Neural cell (in vitro differentiated cells): ENCODE measurements at regions not wholly inside any gene's neighbourhood (a gene's known extent, or its start where the extent isn't known, plus 50 kb on each side); places are given as distances from the start of the nearest gene placed in this dataset.

Source experiments
- CTCF ChIP-seq: fragments of 450-650 bp; IDR thresholded peaks from 2 replicates; pipeline ENCODE4 v1.5.1; 2014; ENCODE audit warnings: antibody characterized with exemption, mild to moderate bottlenecking, moderate library complexity; ENCODE audit not compliant: poor library complexity, severe bottlenecking
- EP300 ChIP-seq: fragments of 450-650 bp; conservative IDR thresholded peaks from 2 replicates; pipeline ENCODE4 v1.6.1; 2014; ENCODE audit warnings: antibody characterized with exemption, mild to moderate bottlenecking, moderate library complexity; ENCODE audit not compliant: poor library complexity, severe bottlenecking
- EZH2 ChIP-seq: fragments of 200-600, 300-800 bp; shearing (Covaris generic), sonication (generic); IDR thresholded peaks from 2 replicates; pipeline ENCODE4 v1.6.1; 2014; ENCODE audit warnings: antibody characterized with exemption, low read length, borderline replicate concordance, mild to moderate bottlenecking; ENCODE audit not compliant: insufficient read depth, poor library complexity, severe bottlenecking
- MXI1 ChIP-seq: fragments of 450-650 bp; conservative IDR thresholded peaks from 2 replicates; pipeline ENCODE4 v1.6.1; 2014; ENCODE audit warnings: antibody characterized with exemption, mild to moderate bottlenecking; ENCODE audit not compliant: poor library complexity, severe bottlenecking
- POLR2AphosphoS5 ChIP-seq: IDR thresholded peaks from 2 replicates; pipeline ENCODE4 v1.6.1; 2012
- RAD21 ChIP-seq: fragments of 450-650 bp; conservative IDR thresholded peaks from 2 replicates; pipeline ENCODE4 v1.6.1; 2014; ENCODE audit warnings: antibody characterized with exemption, mild to moderate bottlenecking, moderate library complexity
- REST ChIP-seq: IDR thresholded peaks from 2 replicates; pipeline ENCODE4 v1.6.1; 2012; ENCODE audit warnings: borderline replicate concordance
- SMC3 ChIP-seq: fragments of 450-650 bp; conservative IDR thresholded peaks from 2 replicates; pipeline ENCODE4 v1.6.1; 2014; ENCODE audit warnings: antibody characterized with exemption, mild to moderate bottlenecking, moderate library complexity; ENCODE audit not compliant: poor library complexity
- TAF1 ChIP-seq: IDR thresholded peaks from 2 replicates; pipeline ENCODE4 v1.6.1; 2012; ENCODE audit warnings: low read depth

- no peak for TF ChIP-seq CTCF
- no peak for TF ChIP-seq EP300
- no peak for TF ChIP-seq POLR2AphosphoS5
- TF ChIP-seq RAD21: no peak
- no peak for TF ChIP-seq EZH2
- TF ChIP-seq REST: no peak
- TF ChIP-seq TAF1: no peak
- no peak for TF ChIP-seq SMC3
- no peak for TF ChIP-seq MXI1
Observed at GRCh38 chr5:67268231-67269021, 71.8 kb upstream of the CD180 start.
